Stimulated activated CD4-positive, alpha-beta T cell treated with anti-CD3 and anti-CD28 coated beads, Interleukin-2, amount 100 ng/mL, for 4 hours (primary cell): ENCODE measurements at regions not wholly inside any gene's neighbourhood (a gene's known extent, or its start where the extent isn't known, plus 50 kb on each side); places are given as distances from the start of the nearest gene placed in this dataset.

Experiments
- DNase-seq: peaks from one replicate; pipeline ENCODE4 v3.0.0-alpha.2; 2020; ENCODE audit warnings: low read depth

DNA sequence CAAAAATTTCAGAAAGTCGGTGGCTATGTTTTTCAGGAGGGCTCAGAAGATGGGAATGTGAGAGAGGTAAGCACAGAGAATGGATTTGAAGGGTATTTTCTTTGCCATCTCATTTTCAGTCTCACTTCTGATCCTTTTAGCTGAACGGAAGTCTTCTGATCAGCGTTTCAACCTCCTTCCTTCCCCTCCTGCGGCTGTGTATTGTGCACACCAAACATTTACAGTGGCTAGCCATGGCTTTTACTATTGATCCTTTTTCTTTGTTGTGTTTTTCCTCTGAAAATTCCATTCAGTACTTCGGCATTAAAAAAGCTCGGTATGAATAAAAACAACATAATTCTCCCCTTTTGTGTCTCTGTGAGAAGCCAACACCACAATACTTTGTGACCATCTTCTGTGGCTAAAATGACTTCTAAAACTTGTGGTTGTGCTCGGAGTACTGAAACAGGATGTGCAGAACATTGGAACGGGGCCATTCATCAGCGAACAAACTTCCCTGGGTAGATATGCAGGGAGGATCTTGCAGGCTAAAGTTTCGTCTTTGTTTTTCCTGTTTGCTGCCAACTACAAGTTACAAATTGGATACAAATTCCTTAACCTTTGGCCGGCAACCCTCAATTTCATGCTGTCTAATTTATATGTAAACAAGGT is 260.8 kb upstream of the FAM98A start:
- no peak for DNase-seq

GRCh38 chr2:33859176-33859575 is 260.1 kb upstream of the FAM98A start:
- DNase-seq, result no peak

DNA sequence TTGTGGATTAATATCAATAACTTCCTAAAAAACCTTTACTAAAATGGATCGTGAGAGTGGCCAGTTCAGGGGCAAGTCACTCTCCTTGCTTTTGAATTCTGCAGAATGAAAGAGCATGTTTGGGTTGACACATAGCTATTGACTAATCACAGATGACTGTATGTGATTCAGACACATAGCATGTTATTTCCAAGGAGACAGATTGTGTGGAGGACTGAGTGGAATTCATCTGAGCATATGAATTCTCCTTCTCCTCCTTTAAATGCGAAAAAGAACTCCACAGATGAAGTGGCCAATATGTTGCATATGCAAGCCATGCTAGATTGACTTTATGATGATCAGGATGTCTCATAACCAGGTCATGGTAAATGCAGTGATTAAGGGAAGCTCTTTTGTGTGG is 249.4 kb upstream of the FAM98A start:
- DNase-seq, result no peak

DNA sequence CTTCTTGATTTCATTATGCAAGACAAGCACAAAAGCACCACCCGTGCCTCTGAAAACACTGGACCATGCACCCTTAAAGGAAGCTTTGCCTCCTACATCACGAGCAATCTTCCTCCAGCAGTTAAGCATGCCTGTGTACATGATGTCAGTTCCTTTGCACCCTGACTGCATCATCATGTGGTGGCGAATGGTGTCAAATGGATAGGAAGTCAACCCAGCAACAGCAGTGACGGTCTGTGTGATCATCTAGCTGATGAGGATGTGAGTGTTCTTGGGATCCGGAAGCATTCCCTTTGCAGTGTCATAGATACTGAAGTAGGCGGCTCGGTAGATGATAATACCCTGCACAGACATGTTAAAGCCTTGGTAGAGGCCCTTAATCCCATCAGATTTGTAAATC is 240.7 kb upstream of the FAM98A start:
- no peak for DNase-seq

DNA sequence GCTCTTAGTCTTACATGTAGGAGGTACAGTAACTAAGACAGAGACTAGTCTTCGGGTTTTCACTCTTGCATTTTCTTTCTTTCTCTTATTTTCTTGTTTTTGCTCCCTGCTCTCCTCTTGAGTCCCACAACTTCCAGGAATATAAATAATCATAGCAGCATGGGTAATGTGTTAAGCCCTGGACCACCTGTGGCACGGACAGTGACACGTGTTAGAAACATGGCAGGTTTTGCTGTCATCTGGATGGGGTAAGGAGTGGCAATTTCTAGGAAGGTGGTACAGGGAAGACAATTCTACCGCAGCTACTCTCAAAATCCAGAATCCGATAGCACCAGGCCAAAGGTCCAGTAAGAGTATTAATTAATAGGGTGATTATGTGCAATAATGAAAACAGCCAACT is 237.5 kb upstream of the FAM98A start:
- no peak for DNase-seq

DNA sequence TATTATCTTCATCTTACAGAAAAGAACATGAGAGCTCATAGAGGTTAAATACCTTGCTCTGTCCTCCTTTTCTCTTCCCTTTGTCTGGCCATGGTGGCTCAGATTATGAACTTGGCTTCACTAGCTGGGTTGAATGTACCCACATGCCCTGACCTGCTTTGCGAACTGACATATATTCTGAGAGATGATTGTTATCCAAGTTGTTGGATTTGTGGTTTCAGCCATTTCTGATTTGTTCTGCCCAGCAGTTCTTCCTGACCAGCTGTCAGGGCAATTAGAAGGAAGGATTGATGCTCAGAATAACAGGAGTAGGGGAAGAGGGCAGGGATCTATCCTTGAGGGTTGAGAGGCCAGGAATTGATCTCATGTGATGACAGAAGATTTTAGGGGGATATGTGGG is 236.8 kb upstream of the FAM98A start:
- no peak for DNase-seq

DNA sequence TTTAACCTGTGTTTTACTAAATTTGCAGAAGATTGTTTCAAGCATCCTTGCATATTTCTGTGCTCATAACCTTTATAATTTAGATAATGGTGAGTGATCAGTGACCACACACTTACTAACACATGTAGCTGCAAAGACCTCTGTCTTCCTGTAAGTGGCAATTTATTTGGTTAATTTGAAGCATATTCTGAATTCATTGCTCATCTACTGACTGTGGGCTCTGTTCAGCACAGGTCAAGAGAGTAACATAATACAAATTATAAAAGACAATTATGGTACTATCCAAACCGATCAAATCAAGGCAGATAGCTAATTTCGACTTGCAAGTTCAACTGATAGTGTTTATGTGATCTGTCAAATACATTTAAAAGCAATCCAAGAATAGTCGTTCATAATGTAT is 223.9 kb upstream of the FAM98A start:
- no peak for DNase-seq

DNA sequence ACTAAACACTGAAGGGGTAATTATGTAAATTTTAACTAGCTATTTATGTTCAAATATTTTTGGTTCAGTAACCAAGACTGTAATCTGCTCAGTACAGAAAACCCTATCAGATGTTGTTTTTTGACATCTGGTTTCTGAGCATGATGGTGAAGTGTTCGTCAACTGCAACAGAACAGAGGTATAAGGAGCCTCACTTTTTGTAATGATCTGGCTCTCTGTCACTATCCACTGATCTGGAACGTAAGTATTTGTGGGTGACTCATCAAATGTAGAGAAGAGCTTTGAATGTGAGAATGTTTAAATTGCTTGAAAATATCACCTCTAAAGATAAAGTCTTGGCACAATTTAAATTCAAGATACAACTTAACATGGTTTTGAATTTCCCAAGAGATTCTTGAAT is 213.6 kb upstream of the FAM98A start:
- no peak for DNase-seq

- no peak for DNase-seq
Measured at GRCh38 chr2:33810046-33810835, 211.1 kb upstream of the FAM98A start.

DNA sequence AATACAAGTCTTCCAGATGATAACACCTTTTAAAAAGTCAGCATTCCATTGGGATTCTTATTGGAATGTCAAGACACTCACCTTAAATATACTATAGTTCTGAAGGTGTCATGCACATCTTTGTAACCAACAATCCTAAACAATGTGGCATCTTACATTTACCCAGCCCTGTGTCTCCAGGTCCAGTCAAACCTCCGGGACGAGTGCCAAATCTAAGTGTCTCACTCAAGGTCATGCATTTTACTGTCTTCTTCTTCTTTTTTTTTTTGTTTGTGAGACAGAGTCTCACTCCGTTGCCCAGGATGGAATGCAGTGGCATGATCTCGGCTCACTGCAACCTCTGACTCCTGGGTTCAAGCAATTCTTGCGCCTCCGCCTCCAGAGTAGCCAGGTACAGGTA is 206.9 kb upstream of the FAM98A start:
- no peak for DNase-seq

GRCh38 chr2:33804155-33804554 is 205.1 kb upstream of the FAM98A start:
- no peak for DNase-seq

GRCh38 chr2:33796511-33796910 is 197.4 kb upstream of the FAM98A start:
- DNase-seq, result no peak

GRCh38 chr2:33791625-33792024 is 192.5 kb upstream of the FAM98A start:
- no peak for DNase-seq

- DNase-seq, result no peak
Measured at GRCh38 chr2:33788044-33788443, 188.9 kb upstream of the FAM98A start.

DNA sequence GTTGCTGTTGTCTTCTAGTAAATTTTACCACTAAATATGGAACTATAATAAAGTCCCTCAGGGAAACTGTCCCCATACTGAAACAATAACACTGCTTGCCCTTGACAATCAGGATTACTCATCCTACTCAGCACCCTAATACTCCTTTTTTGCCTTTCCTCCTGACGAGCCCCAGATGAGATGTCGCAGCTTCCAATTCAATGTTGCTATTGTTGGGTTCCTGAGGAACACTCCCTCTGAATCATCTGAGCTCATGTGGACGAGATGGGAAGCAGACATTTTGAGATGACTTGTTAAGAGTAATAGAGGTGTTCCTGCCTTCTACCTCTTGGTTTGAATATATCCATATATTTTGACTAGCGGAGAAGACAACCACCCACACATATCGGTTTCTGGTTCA is 187.8 kb upstream of the FAM98A start:
- no peak for DNase-seq

DNA sequence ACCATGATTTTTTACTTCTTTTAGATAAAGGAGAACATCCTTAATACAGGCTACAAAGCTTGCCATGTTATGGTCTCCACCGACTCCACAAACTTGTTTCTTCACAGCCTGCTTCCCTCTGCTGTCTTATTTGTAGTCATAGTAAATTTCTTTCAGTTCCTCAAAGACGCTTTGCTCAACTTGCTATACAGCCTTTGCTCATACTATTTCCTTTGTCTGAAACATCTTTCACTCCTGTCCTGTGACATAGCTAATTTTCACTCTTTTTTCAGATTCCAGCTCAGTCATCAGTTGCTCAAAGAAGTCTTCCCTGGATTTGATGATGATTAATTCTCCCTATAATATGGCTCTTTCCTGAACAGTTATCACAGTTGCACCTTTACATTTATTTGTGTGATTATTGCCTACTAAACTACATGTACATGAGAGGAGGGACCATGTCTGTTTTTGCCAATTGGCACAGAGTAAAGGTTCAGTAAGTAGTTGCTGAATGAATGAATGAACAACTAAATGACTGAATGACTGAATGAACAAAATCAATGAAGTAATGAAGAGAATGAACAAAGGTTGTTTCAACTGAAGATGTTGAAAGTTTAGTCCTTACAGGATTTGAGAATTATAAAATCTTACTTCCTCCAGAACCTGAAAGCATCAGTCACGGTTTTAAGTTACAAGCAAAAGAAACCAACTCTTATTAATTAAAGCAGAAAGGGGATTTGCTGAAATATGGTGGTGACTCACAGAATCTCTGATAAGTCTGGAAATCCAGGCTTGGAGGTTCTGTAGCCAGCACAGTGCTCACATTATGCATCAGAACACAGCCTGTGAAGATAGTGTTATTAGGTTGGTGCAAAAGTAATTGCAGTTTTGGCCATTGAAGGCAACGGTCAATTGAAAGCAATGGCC is 186.4 kb upstream of the FAM98A start:
- DNase-seq, result no peak

DNA sequence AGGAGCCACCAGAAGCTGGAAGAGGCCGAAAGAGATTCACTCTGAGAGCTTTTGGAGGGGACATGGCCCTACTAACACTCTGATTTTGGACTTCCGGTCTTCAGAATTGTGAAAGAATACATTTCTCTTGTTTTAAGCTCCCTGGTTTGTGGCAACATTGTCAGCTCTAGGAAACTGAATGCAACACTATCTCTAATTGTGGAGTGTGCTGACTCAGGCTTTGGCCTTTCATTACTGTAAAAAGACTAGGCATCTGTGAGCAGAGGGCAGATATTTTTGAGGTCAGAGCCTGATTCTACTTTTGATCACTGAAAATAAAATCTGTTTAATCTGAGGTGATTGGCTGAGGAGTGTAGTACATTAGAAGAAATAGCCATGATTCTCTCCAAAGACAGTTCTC is 185.4 kb upstream of the FAM98A start:
- no peak for DNase-seq

- DNase-seq, result no peak
Measured at GRCh38 chr2:33782395-33783230, 183.5 kb upstream of the FAM98A start.

DNA sequence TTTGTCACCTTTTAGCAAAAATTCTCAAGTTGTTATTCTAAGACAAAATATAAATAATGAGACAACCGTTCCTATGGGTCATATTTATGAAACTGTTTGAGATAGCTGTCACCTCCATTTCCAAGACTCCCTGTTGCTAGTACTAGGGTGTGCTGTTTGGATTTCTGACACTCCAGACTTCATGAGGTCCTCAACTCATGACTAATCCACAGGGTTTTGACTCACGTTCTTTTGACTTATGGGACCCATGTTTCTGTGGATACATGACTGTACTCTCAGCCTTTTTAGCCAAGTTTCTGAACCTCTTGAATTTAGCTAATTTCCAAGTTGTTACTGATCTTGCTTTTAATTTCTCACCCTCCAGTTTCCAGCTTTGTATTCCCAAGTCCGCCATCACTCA is 178.7 kb upstream of the FAM98A start:
- DNase-seq, result no peak

- no peak for DNase-seq
Measured at GRCh38 chr2:33775306-33775705, 176.2 kb upstream of the FAM98A start.

DNA sequence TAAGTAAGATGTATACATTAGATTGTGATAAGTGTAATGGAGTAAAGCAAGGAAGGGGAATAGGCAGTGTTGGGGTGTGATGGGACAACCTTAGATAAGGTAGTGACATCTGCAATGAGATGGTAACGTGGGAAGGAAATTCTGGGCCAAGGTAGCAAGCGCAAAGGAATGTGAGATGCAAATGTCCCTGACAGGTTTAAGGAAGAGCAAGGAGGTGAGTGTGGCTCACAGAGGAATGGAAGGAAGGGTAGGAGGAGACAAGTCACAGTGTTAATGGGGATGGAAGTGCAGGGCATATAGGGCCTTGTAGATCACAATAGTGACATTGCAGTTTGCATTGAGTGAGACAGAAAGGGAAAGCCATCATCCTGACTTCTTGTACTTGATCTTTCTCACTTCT is 170.9 kb upstream of the FAM98A start:
- DNase-seq, result no peak

- no peak for DNase-seq
Measured at GRCh38 chr2:33766175-33766574, 167.1 kb upstream of the FAM98A start.
